HuH-7.5 (cell line): ENCODE measurements at regions not wholly inside any gene's neighbourhood (a gene's known extent, or its start where the extent isn't known, plus 50 kb on each side); places are given as distances from the start of the nearest gene placed in this dataset.

Experiments used
- DNase-seq: peaks from one replicate; pipeline ENCODE4 v3.0.0; 2011; ENCODE audit warnings: low spot score

DNA sequence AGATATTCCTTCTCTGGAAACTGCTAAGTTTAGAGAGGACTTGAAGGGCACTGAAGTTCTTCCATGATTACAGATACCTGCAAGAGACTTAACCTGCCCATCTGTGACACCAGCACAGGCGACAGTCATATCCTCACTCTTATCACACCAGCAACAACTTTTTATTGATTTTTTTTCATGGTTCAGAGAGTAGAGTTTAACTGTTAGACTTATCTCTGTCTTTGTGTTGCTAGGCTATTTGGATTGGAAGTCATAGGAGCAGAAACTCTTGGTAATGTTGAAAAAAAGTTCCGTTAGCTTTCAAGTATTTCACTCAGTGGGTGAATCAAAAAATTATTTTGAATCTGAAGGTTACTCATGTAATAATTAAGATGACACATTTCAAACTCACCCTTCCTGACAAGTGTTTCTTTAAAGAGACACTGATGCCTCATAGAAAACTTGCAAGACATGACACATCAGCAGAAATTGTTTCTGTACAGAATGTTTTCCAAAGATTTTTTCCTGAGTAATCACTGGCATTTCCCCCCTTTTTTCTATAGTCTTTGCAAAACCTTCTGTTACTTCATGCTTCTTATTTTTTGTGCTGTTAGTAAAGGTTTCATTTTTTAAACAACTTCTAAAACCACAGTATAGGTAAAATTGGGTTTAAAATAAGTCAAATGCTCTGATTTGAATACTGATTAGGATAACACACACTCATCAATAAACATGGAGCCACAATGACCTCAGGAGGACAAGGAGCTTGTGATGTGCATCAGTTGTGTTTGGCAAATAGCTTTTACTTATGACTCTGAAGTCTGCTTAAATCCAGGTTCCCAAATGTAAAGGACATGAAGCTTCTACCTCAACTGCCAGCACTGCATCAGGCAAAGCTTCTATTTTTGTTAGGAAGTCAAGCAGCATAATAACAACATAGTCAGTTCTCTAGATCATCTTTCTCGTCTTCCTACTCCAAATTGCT, 252.9 kb upstream of the MAN1A1 start:
- peak; percentile 35 for DNase-seq

DNA sequence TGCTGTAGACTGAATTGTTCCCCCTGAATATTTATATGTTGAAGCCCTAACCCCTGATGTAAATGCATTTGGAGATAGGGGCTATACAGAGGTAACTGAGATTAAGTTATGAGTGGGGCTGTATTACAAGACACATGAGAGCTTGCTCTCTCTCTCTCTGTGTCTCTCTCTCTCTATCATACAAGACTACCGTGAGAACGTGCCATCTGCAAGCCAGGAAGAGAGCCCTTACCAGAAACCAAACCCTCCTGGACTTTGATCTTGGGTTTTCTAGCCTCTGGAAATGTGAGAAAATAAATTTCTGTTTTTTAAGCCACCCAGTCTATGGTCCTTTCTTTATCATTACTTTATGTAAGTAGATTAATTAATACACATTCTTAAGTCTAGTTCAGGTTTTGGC, 249.3 kb upstream of the MAN1A1 start:
- DNase-seq = no peak

DNA sequence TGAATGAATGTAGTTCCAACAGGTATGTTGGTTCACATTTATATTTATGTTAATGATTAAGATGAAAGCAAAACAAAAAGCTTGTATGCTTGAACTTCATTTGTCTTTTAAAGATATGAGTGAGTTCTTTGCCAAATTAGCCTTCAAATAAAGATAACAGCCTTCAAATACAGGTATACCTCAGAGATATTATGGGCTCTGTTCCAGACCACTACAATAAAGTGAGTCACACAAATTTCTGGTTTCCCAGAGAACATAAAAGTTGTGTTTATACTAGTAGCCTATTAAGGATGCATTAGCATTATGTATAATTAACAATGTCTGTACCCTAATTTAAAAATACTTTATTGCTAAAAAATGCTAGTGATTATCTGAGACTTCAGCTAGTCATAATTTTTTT, 245.3 kb upstream of the MAN1A1 start:
- DNase-seq = no peak

DNA sequence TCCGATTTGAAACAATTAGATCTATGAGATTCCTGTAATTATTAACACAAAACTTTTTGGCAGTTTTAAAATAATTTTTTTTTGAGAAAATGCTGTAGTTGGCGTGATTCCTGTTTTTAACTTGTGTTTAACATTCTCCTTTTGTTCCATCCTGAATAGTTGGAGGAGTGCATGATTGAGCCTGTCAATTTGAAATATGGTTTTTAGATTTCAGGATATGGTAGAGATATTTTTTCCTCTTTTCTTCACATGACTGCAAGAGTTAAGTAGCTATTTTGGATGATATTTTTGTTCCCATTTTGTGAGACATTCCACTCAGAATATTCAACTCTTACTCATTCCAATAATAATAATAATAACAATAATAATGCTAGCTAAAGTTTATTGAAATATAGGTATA, 241.7 kb upstream of the MAN1A1 start:
- DNase-seq = no peak

DNA sequence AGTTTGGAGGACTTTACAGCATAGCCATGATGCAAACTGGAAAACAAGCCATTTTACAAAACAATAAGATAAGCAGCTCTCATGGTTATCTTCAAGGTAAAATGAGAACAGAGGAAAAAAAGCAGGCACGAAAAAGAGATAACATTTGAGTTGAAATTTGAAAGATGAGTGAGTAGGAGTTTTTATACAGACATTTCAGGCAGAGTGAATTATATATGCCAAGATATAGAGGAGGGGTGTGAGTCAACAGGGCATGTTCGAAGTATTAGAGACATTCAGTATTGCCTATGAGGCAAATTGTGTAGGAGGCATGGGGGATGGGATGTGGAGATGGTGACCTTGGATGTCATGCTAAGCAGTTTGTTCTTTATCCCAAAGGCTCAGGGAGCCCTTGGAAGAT, 240.5 kb upstream of the MAN1A1 start:
- DNase-seq = no peak

DNA sequence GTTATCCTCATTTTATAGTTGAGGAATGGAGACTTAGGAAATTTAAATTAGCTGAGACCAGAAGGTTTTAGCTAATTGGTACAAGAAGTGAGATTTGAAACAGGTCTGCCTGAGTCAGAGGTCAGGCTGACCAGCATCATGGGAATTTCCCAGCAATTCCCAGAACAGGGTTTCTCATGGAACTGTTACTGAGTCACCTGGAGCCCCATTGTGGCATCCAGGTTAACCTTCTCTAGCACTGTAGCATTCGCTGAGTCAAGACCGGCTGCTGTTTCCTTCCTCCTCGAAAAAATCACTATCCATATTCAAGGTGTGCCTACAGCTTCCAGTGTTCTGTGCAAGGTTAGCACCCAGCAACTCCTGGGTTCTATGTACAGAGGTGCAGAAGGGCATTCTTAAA, 238.0 kb upstream of the MAN1A1 start:
- DNase-seq = no peak

DNA sequence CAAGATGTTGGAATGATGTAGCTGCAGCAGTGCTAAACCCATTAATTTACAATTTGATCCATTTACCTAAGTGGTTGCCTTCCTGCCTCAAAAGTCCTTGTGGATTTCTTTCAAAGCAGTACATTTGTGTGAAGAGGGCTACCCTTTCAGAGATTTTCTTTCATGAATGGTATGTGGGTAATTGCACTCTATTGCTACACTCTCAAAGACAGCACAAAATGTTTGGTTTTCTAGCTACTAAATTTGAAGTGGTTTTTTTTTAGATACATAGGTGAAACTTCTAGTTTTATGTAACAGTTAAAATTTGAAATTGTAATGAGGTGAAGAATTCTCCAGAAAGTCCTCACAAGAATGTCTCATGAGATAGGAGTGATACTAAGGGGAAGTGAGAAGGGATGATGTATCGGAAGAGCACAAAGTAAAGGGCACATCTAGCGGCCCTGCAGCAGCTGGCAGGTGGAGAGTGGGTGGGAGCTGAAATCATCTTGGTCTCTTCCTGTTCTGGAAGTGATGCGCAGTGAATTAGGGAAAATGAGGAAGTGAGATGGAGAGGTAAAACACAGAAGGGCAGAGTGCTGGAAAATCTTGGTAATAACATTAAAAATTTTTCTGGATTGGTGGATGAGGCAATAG, 236.8 kb upstream of the MAN1A1 start:
- no peak for DNase-seq

DNA sequence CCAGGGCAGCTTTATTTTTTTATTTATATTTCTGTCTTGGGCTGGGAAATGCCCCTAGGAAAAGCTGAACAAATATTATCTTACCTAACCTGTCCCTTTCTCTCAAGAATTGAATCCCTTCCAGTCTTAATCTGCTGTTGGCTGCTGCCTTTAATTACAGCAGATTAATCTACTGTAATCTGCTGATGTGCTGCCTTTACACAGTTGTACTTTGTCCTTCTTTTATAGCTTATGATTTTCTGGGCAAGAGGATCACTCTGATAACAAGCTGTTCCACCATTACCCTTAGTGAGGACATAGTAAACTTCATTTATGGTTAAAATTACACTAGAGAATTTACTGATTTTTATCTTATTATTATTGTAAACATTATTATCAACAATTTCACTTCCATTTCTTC, 234.5 kb upstream of the MAN1A1 start:
- DNase-seq = no peak

DNA sequence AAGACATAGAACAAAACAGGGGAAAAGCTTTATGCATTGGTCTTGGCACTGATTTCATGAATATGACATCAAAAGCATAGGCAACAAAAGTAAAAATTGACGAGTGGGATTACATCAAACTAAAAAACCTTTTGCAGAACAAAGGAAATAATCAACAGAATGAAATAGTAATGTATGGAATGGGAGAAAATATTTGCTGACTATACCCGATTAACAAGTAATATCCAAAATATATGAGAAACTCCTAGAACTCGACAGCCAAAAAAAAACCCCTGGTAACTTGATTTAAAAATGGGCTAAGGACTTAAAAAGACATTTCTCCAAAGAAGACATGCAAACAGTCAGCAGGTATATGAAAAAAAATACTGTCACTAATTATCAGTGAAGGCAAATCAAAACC, 231.7 kb upstream of the MAN1A1 start:
- no peak for DNase-seq

DNA sequence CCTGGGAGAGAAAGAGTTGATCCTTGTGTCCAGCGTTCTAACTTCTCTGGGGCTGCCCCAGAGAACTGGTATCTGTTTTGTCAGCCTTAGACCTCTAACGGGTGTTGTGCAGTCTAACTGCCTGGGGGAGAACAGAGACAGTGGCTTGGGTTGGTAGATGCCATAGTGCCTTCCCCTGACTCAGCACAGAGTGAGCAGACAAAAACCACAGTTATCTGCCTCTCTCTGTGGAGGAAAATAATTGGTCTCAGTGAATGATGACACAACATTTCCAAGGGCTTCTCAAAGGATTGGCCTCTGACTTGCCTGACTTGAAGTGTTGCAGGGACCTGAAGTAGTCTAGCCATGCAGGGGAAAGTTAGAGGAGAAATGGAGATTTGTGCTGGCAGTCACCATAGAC, 226.2 kb upstream of the MAN1A1 start:
- DNase-seq = no peak

DNA sequence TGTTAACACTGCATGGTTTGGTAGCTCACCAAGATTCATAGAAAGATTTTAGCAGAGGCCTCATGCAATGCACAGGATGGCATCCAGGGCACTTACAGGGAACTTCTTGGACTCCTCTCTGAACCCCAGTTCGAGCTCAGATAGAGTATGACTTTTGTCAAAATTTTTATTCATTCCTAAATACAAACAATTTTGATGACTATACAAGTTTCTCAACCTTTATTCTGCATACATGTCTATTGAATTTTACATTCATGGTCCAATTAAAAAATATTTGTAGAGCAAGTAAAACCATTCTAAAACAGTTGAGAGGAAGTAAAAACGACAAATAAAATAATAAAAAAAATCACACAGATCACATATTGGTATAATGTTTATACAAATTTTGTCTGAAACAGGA, 219.0 kb upstream of the MAN1A1 start:
- DNase-seq = no peak

DNA sequence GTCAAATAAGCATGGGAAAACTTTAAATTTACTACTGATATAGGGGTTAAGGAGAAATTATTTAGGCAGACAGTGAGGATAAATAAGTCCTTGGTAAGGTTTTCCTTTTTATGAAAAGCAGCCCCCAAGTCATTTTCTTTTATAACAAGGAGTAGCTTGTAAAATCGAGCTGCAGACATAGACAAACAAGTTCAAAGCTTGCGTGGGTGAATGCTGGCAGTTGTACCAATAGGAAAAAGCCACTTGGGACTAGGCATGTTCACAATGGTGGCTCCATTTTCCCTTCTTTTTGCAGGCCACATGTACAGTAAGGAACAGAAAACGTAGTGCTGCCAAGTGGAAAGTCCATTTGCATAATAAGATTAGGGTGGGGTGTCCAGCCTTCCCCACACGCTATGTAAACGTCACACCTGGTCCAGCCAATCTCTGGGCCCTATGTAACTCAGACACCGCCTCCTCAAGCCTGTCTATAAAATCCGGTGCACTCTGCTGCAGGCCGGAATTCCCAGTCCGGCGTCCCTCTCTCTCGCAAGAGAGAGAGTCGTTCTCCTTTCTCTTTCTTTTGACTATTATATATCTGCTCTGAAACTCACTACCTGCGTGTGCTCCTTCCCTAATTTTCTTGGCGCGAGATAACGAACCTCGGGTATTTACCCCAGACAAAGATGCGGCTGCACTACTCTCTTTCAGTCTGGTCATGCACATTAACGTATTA, 217.1 kb upstream of the MAN1A1 start:
- DNase-seq = no peak

DNA sequence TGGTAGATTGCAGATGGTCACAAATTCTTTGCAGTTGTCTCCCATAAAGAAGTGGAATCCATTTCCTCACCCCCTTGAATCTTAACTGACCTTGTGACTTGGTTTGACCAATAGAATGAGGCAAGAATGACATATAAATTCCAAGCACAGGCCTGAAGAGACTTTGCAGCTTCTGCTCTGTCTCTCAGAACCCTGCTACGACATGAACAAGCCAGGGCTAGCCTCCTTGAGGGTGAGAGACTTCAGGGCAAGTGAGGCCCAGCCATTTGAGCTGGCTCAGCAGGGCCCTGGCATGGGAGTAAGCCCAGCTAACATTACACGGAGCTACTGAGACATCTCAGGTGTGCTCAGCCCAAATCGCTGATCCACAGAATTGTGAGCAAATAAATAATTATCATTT, 216.3 kb upstream of the MAN1A1 start:
- no peak for DNase-seq

DNA sequence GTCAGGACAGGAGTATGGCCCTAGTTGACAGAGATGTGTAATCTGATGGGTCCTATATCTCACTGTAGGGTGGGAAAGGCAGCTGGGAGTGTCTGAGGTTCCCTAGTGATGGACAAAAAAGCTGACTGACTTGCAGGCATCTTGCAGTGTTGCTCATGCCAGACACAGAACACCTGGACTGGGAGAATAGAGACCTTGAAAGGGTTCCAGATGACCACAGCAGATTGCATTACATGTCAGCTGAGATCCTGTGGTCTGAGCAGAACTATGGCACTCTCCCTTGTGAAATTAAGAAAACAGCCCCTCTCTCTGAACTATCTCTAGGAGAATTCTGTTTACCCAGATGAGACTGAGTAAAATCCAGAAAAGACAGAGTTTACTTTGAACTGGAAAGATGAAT, 212.6 kb upstream of the MAN1A1 start:
- DNase-seq = no peak

DNA sequence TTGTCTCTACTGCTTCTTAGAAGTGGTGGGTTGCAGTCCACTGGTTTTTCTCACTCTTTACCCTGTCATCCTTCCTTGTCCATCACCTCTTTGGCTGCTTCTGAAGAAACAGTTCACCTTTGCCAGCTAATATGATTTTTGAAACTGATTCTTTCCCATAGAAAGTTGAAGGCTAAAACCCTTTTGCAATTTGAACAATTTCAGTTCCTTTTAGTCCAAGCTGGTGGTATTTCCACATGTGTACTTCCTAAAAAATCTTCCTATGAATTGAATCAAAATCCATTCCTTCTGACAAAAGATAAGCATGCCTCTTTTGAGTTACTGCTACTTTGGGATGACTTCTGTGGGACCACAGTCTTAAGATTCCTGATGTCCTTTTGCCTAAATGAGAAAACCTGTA, 210.0 kb upstream of the MAN1A1 start:
- DNase-seq = no peak

DNA sequence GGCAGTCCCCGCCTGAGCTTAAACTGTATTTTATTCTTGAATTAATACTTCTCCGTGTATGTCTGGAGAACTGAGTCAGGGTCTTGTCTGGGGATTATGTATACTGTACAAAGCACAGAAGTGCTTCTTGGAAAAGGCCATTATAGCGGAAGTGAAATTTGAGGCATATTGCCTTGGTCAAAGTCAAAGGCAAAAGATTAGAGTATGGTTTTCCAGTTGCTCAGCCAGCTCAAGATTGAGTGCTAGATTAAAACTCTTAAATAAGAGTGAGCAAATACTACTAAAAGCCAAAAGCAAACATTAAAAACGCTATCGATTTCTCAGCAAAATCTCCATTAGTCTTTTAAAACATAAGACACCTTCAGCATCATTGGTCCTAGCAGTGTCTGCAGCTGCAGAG, 207.7 kb upstream of the MAN1A1 start:
- no peak for DNase-seq

DNA sequence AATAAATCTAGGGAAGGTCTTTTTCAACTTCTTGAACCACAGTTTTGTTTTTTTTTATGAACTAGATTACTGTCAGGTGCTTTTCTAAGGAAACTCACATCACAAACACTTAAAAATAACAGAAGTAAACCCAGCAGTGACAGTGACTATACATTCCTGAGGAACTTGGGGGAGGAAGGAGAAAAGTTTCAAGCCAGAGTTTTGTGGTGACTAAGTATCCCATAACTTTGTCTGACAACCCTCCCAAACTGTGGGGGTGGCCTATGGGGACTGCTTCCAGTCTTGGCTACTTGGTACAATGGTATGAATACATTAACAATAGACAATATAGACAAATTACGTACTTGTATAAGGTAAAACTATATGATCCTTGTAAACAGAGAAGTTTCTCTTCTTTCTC, 202.5 kb upstream of the MAN1A1 start:
- DNase-seq = no peak

DNA sequence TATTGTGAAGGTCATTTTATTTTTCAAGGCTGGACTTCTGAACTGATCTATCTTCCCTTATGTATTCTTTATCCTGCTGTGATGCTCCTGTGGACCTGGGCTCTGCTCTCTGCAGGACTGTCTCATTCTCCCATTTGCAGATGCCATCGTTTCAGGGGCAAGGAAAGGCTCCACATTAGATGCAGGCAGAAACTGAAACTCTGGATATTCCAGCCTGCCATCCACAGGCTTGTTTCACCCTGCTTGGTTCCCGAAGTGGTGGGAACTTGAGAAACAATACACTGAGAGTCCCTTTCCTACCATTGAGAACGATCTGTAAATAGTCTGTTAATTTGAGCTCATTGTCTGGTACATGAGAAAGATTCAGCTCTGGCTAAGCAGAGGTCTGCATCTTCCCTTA, 197.5 kb upstream of the MAN1A1 start:
- DNase-seq = no peak

DNA sequence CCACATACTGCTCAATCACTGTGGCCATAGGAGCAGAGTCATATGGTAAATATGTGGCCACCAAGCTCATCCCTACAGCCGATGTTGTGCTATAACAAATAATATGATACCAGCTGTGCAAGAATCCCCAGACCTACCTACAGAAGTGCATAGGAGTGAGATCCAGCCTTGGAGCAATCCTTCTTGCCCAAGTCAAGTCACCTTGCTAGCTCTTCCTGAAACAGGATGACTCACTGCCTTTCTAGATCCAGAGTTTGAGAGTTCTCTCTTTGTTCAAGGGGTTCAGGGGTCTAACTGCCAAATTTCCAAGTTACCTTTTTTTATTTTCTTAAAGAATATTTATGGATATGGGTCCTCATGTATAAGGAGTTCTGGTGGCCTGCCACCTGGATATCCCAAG, 195.7 kb upstream of the MAN1A1 start:
- no peak for DNase-seq

DNA sequence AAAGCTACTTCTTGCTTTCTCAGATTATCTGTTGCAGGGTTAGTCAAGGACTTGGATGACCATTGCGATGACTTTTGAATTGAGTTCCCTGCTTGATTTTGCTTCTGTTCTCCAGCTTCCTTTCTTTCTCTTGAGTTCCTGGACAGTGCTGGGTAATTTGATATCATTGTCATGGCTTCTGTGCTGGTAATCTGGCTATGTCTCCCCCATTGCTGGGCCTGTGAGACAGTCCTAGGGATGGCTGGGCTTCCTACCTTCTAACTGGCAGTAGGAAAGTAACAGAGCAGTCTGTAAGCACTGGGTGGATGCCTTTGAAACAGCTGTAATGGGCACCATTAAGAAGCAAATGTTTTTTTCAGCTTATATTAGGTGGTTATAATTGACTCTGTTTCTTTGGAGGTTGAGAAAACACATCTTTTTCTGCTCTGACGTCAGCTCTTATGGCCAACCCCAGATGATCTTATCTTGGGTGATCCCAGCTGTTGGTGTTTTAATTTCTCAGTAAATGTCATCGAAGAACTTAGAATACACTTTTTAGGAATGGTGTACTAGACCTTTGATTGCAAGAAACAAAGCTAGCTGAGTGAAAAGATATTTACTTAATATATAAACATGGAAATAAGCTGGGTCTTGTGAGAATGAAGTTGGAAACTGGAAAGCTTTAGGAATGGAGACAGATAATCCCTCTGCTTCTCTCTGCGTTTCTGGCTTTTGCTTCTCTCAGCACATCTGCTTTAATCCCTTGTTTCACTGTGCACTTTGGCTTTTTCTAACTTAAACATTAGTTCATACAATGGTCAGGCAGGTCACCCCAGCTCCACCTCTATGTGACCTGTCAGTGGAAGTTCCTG, 195.0 kb upstream of the MAN1A1 start:
- no peak for DNase-seq

DNA sequence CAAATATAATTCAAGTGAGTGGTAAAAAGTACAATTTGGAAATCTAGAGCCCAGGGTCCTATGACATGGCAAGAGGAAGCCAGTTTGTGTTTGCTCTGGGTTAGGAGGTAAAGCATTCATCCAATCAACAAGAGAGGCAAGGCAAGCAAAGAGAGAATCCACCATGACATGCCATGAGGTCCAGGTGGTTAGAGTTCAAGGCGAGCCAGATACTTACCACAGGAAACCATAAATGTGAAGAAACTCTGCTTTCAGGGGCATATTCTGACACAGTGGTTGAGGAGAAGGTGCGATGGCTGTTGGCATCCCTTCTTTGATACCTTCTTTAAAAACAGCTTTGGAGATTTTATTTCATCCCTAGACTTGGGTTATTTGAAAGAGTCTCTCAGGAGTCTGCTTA, 193.8 kb upstream of the MAN1A1 start:
- DNase-seq = no peak

DNA sequence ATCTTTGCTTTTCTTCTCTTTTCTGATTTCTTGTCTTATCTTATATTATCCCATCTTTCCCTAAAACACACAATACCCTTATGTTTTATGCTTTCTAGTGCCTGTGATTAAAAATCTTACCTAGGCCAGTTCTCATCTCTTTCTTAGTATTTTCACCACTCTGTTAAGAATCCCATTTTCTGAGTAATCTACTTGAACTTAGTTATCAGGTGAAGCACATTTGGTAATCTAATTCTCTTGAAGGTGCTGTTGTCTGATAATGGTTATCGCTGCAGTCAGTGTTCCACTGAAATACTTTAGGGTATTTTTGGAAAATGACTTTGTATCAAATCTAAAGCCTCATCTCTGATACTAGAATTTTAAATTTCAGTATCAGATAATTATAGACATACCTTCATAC, 192.5 kb upstream of the MAN1A1 start:
- no peak for DNase-seq
